ENCODE measurements at regions not wholly inside any gene's neighbourhood (a gene's known extent, or its start where the extent isn't known, plus 50 kb on each side); places are given as distances from the start of the nearest gene placed in this dataset.

- peaks cover 3% of the 10 kb centered on the region for H3K4me1 ChIP-seq (ENCODE audit: insufficient read depth, low read length, poor library complexity, severe bottlenecking)
- ChIA-PET POLR2A (ENCODE audit: low non-redundant PET) (no interaction called here), CTCF (no interaction called here)
- H3K27me3 ChIP-seq (replicated peaks; ENCODE audit: insufficient read depth, low read depth, low read length, poor library complexity) = no peaks in the 10 kb centered on the region
- H3K9me3 ChIP-seq (ENCODE audit: low read depth, low read length, poor library complexity, severe bottlenecking) = no peaks in the 10 kb centered on the region
- no TSS peak for BruUV-seq (replicated peaks)
- H3K36me3 ChIP-seq (ENCODE audit: insufficient read depth, low read length, poor library complexity, severe bottlenecking) = no peaks in the 10 kb centered on the region
- intact Hi-C loops (cut with micrococcal nuclease; ENCODE audit: unreplicated experiment) = no loop called here
- no peak overlapping the region for H3K27ac ChIP-seq (ENCODE audit: low read depth, low read length, poor library complexity, severe bottlenecking)
- DNase-seq (ENCODE audit: low spot score) = no peak
- H3K4me3 ChIP-seq (ENCODE audit: low read depth, low read length, poor library complexity, severe bottlenecking) = no peak overlapping the region
- TF ChIP-seq, protein P1, sequence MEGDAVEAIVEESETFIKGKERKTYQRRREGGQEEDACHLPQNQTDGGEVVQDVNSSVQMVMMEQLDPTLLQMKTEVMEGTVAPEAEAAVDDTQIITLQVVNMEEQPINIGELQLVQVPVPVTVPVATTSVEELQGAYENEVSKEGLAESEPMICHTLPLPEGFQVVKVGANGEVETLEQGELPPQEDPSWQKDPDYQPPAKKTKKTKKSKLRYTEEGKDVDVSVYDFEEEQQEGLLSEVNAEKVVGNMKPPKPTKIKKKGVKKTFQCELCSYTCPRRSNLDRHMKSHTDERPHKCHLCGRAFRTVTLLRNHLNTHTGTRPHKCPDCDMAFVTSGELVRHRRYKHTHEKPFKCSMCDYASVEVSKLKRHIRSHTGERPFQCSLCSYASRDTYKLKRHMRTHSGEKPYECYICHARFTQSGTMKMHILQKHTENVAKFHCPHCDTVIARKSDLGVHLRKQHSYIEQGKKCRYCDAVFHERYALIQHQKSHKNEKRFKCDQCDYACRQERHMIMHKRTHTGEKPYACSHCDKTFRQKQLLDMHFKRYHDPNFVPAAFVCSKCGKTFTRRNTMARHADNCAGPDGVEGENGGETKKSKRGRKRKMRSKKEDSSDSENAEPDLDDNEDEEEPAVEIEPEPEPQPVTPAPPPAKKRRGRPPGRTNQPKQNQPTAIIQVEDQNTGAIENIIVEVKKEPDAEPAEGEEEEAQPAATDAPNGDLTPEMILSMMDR (conservative IDR thresholded peaks at IDR 0.05; ENCODE audit: low read depth, low read length) = no peak
- TF ChIP-seq EZH2 (IDR thresholded peaks at IDR 0.05; ENCODE audit: borderline replicate concordance, low read depth, low read length, poor library complexity, severe bottlenecking) = no peak
Measured at GRCh38 chr7:13633857-13634256, 355.6 kb downstream of the ETV1 start.

GRCh38 chr7:13639396-13639795 lies 350.1 kb downstream of the ETV1 start:
- no peak for DNase-seq (ENCODE audit: low spot score)
- CTCF ChIA-PET = no interaction called here
- POLR2A ChIA-PET (ENCODE audit: low non-redundant PET) = no interaction called here
- Histone ChIP-seq H3K27me3 (replicated peaks; ENCODE audit: insufficient read depth, low read depth, low read length, poor library complexity) (no peaks in the 10 kb centered on the region), H3K9me3 (ENCODE audit: low read depth, low read length, poor library complexity, severe bottlenecking) (no peaks in the 10 kb centered on the region), H3K27ac (ENCODE audit: low read depth, low read length, poor library complexity, severe bottlenecking) (no peak overlapping the region), H3K4me1 (ENCODE audit: insufficient read depth, low read length, poor library complexity, severe bottlenecking) (no peaks in the 10 kb centered on the region), H3K36me3 (ENCODE audit: insufficient read depth, low read length, poor library complexity, severe bottlenecking) (no peaks in the 10 kb centered on the region), H3K4me3 (ENCODE audit: low read depth, low read length, poor library complexity, severe bottlenecking) (no peak overlapping the region)
- intact Hi-C loops (cut with micrococcal nuclease; ENCODE audit: unreplicated experiment) = no loop called here
- BruUV-seq (replicated peaks) = no TSS peak
- TF ChIP-seq, protein P1 (conservative IDR thresholded peaks at IDR 0.05; ENCODE audit: low read depth, low read length) = no peak
- TF ChIP-seq EZH2 (IDR thresholded peaks at IDR 0.05; ENCODE audit: borderline replicate concordance, low read depth, low read length, poor library complexity, severe bottlenecking) = no peak

GRCh38 chr7:13641714-13642113 lies 347.8 kb downstream of the ETV1 start:
- H3K4me1 ChIP-seq (ENCODE audit: insufficient read depth, low read length, poor library complexity, severe bottlenecking) = no peaks in the 10 kb centered on the region
- no peaks in the 10 kb centered on the region for H3K9me3 ChIP-seq (ENCODE audit: low read depth, low read length, poor library complexity, severe bottlenecking)
- BruUV-seq (replicated peaks) = no TSS peak
- H3K27ac ChIP-seq (ENCODE audit: low read depth, low read length, poor library complexity, severe bottlenecking) = no peak overlapping the region
- H3K36me3 ChIP-seq (ENCODE audit: insufficient read depth, low read length, poor library complexity, severe bottlenecking) = no peaks in the 10 kb centered on the region
- H3K4me3 ChIP-seq (ENCODE audit: low read depth, low read length, poor library complexity, severe bottlenecking) = no peak overlapping the region
- ChIA-PET CTCF (no interaction called here), POLR2A (ENCODE audit: low non-redundant PET) (no interaction called here)
- H3K27me3 ChIP-seq (replicated peaks; ENCODE audit: insufficient read depth, low read depth, low read length, poor library complexity) = no peaks in the 10 kb centered on the region
- no peak for DNase-seq (ENCODE audit: low spot score)
- TF ChIP-seq, protein P1 (conservative IDR thresholded peaks at IDR 0.05; ENCODE audit: low read depth, low read length) = no peak
- TF ChIP-seq EZH2 (IDR thresholded peaks at IDR 0.05; ENCODE audit: borderline replicate concordance, low read depth, low read length, poor library complexity, severe bottlenecking) = no peak
- intact Hi-C loops (cut with micrococcal nuclease; ENCODE audit: unreplicated experiment) = no loop called here
